ENCODE measurements at regions not wholly inside any gene's neighbourhood (a gene's known extent, or its start where the extent isn't known, plus 50 kb on each side); places are given as distances from the start of the nearest gene placed in this dataset.

DNA sequence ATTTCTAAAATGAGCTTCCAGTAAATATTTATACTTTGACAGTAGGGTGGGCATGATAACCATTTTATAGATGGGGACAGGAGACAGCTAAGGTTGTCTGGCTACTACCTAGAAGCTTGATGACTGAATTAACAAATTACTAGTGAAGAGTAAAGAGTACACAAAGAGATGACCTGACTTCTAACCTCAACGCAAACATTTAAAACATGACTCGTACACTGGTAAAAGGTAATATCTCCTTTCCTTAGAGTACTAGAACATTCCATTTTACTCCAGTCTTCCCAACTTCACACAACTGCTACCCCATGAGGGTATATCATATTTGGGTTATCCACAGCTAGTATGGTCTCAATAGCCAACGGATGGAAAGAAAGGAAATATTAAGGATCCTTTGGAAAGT, 258.9 kb downstream of the FOXO1 start:
- TF ChIP-seq, protein P1, sequence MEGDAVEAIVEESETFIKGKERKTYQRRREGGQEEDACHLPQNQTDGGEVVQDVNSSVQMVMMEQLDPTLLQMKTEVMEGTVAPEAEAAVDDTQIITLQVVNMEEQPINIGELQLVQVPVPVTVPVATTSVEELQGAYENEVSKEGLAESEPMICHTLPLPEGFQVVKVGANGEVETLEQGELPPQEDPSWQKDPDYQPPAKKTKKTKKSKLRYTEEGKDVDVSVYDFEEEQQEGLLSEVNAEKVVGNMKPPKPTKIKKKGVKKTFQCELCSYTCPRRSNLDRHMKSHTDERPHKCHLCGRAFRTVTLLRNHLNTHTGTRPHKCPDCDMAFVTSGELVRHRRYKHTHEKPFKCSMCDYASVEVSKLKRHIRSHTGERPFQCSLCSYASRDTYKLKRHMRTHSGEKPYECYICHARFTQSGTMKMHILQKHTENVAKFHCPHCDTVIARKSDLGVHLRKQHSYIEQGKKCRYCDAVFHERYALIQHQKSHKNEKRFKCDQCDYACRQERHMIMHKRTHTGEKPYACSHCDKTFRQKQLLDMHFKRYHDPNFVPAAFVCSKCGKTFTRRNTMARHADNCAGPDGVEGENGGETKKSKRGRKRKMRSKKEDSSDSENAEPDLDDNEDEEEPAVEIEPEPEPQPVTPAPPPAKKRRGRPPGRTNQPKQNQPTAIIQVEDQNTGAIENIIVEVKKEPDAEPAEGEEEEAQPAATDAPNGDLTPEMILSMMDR (IDR thresholded peaks at IDR 0.05; ENCODE audit: insufficient read depth, low read length, poor library complexity, severe bottlenecking) = no peak
- no peak for TF ChIP-seq EZH2phosphoT487 (conservative IDR thresholded peaks at IDR 0.05; ENCODE audit: low read length)

Measured in SU-DHL-6 (cell line).